ENCODE measurements at regions not wholly inside any gene's neighbourhood (a gene's known extent, or its start where the extent isn't known, plus 50 kb on each side); places are given as distances from the start of the nearest gene placed in this dataset.

DNA sequence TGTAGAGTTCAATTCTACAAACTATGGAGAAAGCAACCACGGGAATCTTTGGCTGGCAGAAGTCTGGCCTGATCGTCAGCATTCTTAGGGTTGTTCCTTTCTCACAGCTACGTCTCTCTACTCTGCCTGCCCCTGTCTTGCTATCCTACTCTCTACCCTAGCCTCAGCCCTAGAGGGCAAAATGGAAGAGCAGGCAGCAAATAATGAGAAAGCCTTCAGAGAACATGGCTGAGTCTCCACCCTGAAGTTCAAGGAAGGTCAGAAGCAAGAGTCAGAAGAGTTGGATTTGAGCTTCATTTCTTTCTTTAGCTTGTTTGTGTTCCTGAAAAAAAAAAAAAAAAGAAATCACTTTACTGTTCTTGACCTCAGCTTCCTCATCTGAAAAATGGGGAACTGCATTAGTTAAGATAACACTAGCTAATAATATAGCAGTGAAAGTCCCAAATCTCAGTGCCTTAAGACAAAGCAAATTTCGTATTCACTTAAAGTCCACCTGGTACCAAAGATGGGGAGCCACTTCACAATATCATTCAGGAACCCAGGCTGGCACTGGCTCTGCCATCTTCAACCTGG lies 50.2 kb upstream of the CCND2 start:
- no peak for DNase-seq

DNA sequence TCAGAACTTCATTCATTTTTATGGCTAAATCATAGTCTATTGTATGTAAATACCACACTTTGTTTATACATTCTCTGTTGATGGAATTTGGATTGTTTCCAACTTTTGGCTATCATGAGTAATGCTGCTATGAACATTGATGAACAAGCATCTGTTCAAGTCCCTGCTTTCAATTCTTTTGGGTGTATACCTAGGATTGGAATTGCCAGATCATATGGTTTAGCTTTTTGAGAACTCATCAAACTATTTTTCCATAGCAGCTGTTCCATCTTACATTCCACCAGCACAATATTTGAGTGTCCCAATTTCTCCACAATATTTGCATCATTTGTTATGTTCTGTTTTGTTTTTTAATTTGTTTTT lies 52.3 kb upstream of the CCND2 start:
- no peak for DNase-seq

DNA sequence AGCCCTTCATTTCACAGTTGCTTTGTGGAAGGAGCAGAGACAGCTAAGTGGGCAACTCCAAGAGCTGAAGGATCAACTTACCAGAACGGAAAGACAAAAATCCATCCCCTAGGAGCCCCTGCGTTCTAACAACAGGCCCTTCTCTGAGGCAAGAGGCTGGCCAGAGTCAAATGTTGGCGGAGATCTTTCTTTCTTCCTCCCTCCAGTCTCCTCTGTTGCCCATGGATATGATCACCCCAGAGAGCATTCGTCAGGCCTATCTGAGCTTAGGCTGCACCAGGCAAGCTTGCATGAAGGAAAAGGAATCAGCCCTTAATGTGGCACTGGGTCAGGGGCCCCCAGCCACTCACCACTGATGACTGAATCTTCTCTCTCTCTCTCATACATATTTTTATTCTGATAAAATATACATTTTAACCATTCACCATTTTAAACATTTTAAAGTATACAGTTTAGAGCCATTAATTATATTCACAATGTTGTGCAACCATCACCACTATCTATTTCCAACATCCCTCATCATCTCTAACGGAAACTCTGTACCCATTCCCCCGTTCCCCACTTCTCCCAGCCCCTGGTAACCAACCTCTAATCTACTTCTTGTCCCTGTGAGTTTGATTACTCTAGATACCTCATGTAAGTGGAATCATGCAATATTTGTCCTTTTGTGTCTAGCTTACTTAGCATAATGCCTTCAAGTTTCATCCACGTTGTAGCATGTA lies 52.9 kb upstream of the CCND2 start:
- no peak for DNase-seq

DNA sequence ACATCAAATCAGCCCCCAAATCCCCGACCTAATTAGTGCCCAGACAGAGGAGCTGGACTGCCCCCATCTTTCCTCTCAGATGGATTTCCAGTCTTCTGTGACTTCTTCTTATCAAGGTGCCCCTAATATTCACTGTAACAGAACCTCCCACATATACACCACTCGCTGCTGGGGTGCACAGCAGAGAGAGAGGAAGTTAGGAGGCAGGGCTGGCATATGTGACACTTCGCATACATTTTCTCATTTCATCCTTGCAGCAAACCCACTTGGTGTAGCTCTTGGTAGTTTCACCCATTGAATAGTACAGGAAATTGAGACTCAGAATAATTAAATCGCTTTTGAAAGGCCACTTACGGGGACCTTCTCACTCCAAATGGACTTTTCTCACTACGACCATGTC lies 56.5 kb upstream of the CCND2 start:
- no peak for DNase-seq

DNA sequence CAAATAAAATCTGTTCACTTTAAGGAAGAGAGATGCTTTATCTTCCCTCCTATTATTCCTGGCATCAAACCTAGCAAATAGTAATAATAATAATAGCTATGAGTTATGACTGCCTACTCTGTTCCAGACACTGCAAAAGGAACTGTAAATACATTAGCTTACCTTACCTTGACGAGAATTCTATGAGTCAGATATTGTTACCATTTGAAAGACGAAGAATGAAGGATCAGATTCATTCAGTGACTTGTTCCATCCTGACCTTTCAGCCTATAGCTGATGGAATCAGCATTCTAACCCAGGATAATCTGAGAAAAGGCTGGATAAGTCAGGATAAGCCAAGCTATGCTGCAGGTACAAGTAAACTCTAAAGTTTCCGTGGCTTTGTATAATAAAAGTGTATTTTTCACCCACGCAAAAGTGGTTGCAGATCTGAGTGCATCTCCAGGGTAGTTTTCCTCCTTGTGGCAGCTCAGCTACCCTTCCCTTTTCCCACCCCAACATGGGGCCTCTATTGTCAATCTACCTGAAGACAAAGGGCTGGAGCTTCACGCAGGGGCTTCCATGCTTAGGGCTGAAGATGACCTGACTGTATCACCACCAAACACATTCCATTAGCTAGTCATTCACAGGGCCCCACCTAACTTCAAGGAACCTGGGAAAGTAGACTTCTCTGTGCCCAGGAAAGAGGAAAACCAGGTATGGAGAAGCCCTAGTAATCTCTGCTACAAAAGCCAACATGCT lies 57.2 kb upstream of the CCND2 start:
- DNase-seq = no peak

DNA sequence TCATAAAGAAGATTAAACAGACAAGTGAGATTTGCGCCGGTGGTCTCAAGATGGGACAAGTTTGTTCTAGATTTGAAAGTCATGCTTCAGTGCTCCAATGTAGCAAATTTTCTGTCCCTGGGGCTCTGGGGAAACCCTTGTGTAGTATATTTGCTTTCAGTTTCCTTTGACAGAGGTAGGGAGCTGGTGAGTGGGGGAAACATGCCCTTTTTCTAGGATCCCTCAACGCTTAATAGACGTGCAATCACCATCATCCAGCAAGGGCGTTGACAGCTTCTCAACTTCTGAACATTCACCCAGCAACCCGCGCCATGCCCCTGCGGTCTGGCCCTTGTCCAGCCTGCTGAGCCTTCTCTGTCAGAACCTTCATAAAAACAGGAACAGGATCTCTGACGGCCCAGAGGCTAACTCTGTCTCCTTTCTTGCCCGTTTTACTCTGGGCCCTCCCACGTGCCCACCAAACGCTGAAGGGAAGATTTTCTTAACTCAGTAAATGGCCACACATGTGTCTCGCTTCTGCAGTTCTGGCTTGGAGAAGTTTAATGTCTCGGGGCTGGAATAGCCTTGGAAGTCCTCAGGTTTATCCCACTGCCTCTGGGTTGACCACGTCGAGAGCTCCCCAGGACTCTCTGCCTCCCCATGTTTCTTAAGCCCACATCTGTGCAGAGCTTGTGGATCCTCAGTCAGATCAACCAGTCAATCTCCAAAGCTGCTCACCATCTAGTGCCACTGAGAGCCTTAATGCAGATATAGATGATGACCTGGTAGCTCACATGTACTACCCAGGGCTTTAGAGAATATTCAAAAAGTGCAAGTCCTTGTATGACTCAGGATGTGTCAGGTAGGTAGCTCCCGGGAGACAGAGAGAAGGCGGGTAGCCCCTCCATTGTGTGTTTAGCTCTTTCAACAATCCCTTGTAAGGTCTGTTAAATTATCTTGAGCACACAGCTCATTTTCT lies 58.1 kb upstream of the CCND2 start:
- peak; percentile 52 for DNase-seq

DNA sequence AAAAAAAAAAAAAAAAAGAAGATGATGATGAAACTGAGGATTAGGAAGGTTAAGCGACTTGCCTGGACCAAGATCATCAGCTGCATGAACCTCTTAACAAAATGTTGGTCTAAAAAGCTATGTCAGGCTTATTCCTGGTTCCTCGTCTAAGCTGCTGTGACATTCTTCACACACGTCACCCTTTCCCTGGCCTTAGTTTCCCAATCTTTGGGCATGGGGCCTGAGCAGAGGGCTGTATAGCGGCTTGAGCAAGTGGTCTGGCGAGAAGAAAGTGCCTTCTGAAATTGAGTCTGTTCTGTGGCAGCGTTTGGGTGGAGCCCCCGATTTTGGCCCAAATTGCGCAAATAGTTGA lies 58.7 kb upstream of the CCND2 start:
- no peak for DNase-seq

DNA sequence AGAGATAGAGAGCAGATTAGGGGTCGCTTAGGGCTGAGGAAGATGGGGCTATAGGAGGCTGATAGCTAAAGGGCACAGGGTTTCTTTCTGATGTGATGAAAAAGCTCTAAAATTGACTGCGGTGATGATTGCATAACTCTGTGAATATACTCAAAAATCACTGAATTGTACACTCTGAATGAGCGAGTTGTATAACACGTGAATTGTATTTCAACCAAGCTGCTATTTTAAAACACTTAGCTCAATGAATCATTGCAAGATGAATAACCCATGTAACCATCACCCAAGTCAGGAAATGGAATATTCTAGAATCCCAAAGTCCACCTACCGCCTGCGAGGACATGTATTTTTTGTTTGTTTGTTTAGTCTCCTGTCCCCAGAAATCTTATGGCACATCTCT lies 60.1 kb upstream of the CCND2 start:
- no peak for DNase-seq

DNA sequence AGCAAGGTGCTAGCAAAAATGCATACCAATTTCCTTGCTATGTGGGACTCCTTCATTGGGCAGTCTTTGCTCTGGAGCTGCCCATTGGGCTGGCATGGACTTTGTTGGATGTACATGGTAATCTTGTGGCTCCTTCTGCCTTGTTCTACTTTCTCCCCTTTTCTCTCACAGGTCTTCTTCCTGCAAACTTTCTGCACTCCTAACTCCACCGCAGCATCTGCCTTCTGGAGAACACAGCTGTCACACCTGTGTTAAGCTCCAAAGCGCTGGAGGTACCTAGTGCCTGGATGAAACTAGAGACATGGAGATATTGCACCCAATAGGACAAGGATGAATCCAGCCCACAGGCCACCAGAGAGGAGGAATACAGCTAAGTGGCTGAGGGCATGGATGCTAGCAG lies 60.7 kb upstream of the CCND2 start:
- DNase-seq = no peak

DNA sequence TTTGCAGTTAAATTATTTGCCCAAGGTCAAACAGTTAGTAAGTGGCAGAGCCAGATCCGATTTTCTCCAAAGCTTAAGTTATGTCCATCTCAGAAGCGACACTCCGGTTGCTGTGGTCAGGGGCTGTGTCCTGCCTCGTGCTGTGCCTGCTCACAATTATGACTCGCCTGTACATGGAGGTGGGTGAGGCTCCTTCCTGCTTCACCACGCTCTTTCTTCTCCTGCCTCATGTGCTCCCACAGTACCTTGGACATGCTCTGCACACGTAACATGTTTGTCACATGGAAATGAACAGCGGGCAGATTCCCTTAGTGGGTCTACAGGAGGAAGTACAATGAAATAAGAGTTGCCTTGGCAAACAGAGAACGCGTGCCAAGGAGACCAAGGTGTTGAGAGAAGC lies 62.2 kb upstream of the CCND2 start:
- no peak for DNase-seq

DNA sequence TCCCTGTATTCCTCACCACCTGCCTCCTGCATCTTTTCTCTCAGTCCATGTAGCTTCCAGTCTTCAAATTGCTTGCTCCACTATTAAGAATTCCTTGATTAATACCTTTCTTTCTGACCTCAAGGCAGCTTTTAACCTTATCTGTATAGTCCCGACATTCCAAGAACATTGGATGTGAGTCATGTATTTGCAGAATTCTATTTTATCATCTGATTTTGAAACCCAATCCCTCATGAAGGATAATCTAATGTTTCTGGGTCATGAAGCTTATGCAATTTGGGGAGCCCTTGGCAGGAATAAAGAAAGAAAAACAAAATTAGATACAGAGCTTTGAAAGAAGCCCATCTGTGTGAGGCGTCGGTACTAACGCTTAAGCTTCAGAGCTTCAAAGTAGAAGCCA lies 63.4 kb upstream of the CCND2 start:
- no peak for DNase-seq

DNA sequence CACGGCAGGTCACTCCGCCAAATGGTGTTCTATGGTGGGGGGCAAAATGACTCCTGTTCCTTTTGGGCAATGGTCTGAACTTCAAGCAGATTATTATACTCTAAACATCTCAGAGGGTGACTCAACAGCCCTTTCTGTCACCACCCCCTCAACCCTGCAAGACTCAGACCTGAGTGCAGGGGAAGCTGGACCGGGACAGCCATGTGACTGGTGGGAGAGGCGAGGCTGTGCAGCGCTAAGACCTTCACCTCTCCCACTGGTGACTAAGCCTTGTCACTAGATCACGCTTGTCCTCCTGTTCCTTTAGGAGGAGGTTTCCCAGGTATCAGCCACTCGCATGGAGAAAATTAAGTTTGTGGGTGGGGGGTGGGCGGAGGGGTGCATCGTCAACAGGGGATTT lies 67.1 kb upstream of the CCND2 start:
- DNase-seq = no peak

DNA sequence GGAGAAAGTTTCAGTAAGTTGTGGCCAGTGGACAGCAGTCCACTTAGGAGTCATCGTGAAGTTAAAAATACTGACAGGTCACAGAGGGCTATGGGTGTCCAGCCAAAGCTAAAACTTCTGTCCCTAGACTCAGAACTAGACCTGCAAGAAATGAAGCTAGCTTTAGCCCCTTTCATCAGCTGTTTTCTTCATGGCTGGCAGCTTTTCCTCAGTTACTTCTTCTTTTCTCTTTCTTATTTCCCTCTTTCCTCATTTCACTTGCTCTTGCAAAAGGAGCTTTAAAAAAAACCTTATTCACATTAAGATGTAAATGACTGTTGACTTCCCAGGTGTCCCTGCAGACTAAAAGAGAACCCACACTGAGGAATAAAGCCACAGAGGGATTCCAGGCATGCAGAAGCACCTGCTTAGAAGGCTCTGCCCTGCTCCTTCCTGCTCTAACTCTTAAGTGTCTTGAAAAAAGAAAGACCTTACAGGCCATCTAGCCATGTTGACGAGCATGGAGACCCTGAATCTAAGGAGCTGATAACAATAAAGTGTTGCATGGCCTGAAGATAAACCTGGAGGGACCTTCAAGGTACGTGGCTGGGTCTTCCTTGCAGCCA lies 69.7 kb upstream of the CCND2 start:
- no peak for DNase-seq

DNA sequence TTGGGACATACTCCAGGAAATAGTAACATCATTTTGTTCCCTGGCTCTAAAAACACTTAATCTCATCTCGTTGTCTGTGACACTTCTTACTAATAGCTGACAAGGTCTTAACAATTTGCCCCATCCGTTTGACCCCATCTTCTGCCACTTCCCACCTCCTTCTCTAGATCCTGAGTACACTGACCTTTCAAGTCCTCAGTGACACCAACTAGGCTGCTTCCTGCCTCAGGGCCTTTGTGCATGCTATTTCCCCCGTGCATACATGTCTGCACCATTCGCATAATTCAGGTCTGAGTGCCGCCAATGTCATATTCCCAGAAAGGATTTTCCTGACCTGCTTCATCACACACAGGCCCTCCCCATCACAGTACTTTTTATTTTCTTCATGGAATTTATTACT lies 70.6 kb upstream of the CCND2 start:
- DNase-seq = no peak

DNA sequence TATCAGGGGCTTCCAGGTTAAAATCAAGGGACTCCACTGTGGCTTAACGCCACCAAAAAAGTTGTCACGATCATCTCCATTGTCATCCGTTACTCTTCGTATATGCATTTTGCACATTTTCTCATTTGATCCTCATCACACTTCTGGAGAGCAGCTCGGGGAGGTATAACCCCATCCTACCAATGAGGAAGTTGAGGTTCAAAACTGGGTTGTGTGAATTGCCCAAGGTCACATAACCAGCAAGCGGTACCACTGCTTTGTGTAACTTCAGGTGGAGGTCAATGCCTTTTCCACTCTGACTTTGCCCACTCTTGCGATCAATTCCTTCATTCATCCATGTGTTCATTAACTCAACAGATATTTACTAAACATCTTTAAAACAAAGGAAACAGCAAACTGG lies 71.1 kb upstream of the CCND2 start:
- DNase-seq = no peak

DNA sequence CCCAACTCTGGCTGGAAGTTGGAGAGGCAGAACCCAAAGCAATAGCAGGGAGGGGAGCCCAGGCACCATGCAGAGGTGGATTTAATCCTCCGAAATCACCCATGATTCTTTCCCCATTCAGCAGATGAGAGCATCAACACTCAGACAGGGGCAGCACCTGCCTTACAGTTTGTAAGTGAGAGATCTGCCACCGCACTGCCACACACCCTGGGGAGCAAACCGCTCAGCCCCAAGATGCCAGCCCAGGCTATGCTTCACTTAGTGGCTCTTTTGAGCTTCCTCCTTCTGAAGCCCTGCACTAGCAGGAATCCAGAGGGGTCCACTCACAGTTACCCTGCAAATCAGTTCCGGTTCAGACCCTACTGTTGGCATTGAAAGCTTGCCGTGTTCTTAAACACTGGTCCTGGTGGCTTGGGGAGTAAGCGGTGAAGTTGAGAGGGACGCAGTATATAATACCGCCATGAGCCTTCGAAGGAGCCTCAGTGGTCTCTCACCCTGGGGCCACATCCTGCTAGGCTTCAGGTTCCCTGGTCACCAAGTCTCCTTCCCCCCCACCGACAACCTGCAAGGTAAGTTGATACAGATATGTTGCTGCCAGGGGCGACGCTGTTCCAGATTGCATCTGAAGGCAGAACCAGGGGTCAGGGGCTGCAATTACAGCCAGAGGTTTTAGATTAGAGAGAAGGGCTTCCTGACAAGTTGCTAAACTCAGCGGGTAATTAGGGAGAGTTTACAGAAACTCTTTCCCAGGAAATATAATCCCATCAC lies 72.0 kb upstream of the CCND2 start:
- DNase-seq = no peak

DNA sequence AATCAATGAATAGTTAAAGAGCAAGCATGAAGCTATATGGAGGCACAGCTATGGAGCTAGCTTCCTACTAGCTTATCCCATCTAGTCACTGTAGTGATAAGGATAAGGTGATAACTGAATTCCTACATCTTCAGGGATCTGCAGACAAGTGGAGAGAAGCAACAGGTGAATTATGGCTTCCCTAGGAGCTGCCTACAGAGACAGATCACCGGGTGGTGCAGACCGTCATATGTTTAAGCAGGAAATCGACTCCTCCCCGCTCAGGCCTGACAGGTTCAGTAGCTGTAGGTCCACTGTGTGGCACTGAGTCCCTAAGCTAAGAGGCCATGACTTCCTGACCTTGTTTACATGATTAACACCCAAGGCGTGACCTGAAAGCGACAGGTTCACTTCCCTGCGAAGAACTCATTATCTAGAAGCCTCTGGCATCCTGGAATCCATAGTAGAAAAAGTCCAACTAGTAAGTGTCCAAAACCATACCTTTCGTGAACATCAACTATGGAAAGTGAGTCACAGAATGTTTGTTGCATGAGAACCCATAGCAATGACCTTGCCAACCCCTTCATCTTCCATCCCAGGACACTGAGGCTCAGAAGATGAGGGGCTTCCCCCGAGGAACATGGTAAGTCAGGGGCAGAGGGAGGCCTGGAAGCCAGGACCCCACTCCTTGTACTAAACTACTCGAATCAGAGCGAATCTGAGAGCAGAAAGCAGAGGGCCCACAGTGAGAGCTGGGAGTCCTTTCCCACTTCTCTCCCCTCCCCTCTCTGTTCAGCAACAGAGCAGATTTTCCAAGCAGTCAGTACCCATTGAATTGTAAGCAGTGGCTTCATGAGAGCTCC lies 75.4 kb upstream of the CCND2 start:
- DNase-seq = no peak

DNA sequence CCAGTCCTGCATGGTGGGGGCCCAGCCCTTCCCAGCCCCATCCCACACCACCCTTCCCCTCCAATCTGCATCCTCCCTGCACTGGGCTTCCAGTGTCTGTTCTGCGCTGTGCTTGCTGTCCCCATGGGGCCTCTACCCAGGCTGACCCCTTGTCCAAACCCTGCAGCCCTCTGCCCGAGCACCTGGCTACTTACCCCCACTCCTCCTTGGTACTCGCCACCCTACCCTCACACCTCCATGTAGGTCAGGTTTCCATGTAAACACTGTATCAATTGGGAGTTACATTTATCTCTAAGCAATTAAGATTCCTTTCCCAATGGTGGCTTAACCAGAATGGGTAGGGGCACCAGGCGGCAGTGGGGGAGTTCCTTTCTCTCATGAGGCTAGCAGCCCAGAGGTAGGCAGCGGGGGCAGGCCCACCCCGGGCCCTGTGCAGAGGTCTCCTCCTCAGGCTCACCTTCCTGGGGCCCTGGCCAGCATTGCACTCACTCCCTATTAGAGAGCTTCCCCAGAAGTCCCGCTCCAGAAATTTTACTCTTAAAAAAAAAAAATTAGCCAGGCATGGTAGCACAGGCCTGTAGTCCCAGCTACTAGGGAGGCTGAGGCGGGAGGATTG lies 76.6 kb upstream of the CCND2 start:
- DNase-seq = no peak

DNA sequence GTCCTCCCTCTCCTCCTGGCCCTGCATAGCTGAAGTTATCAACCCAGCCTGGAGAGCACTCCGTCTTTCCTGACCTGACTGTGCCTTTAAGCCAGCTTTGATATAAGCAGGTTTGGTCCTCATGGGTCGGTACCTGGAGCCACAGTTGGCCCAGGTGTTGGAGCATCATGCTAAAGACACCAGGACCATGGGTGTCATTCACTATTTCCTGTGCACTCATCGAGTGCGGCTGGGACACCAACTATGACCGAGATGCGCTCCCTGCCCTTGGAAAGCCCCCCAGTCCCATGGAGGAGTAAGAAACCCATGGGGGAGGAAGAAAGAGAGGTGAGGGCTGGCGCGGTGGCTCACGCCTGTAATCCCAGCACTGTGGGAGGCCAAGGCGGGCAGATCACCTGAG lies 78.9 kb upstream of the CCND2 start:
- no peak for DNase-seq

DNA sequence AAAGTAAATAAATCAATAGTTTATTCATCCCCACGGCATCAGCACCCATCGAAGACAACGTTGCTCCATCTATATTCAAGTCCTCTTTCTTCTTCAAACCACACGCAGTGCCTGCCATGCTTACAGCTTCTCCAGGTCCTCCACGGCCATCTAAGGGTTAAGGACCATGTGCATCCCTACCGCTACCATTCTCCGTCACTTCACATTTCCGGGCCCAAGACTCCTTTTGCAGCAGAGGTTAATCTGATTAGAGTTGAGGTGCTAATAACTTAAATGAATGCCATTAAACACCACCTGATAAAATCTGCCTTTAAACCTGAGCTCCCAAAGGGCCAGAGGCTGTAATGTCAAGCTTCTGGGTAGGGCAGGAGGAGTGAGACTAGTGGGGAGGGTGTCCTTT lies 79.7 kb upstream of the CCND2 start:
- no peak for DNase-seq

DNA sequence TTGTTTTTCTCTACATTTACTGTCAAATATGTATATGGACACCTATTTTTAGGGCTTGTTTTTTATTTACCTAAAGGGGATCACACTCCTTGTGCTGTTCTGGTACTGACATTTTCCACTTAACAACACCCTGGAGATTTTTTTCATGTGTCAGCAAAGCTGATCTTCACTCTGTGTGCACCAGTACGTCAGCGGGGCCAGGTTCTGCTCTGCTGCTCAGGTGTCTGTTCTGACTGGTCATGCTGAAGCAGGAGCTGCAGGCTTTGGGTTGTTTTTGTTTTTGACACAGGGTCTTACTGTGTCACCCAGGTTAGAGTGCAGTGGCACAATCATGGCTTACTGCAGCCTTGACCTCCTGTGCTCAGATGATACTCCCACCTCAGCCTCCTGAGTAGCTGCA lies 81.9 kb upstream of the CCND2 start:
- DNase-seq = no peak

All from activated CD4-positive, alpha-beta T cell treated with anti-CD3 and anti-CD28 coated beads, Interleukin-2, Interleukin-6, amounts not matched to agents 100 ng/mL and 50 ng/mL, durations not matched to agents 16 hours and 8 hours (primary cell).